ENCODE measurements at regions not wholly inside any gene's neighbourhood (a gene's known extent, or its start where the extent isn't known, plus 50 kb on each side); places are given as distances from the start of the nearest gene placed in this dataset.

DNA sequence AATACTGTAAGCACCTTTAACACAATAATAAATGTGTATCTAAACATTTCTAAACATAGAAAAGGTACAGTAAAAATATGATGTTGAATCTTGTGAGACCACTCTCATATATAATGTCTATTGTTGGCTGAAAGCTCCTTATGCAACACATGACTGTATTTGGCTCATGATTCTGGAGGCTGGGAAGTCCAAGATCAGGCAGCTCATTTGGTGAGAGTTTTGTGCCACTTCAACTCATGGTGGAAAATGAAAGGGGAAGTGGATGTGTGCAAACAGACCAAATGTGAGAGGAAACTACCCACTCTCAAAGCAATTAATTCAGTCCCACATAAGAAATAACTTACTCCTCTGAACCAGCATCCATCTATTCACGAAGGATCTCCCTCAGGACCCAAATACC is 257.7 kb upstream of the OPRM1 start:
- Histone ChIP-seq H3K14ac (replicated peaks; ENCODE audit: low read depth, low read length) (no peak overlapping the region), H3K27ac (ENCODE audit: insufficient read depth, low read length) (no peak overlapping the region), H4K5ac (ENCODE audit: low read depth, low read length) (no peak overlapping the region), H3K9me1 (ENCODE audit: insufficient read depth, low read length) (no peaks in the 10 kb centered on the region), H2BK15ac (ENCODE audit: low read depth, low read length) (no peak overlapping the region), H2AK9ac (replicated peaks; ENCODE audit: low read depth, low read length, poor library complexity) (no peak overlapping the region), H2AFZ (replicated peaks; ENCODE audit: low read length, poor library complexity) (no peak overlapping the region), H4K8ac (ENCODE audit: low read depth in 2 of 2, low read length in 2 of 2) (no peak overlapping the region), H3K27me3 (ENCODE audit: control insufficient read depth, insufficient read depth, low read length) (no peaks in the 10 kb centered on the region), H3K18ac (ENCODE audit: low read depth, low read length) (no peak overlapping the region), H3K4me2 (ENCODE audit: low read depth, low read length) (no peak overlapping the region), H3K4me1 (ENCODE audit: control insufficient read depth, insufficient read depth, low read length) (no peaks in the 10 kb centered on the region), H3K4ac (ENCODE audit: low read depth, low read length) (no peak overlapping the region), H4K91ac (ENCODE audit: insufficient read depth, low read depth, low read length) (no peak overlapping the region), H3K9me3 (ENCODE audit: control insufficient read depth, insufficient read depth, low read length) (peaks cover 5% of the 10 kb centered on the region; the same call in 1 of the 2 replicates), H3K23ac (ENCODE audit: low read depth, low read length) (no peak overlapping the region), H4K20me1 (ENCODE audit: insufficient read depth, low read length) (no peaks in the 10 kb centered on the region), H2BK5ac (ENCODE audit: low read depth, low read length, poor library complexity, severe bottlenecking) (no peak overlapping the region), H3K9ac (ENCODE audit: low read depth, low read length) (no peak overlapping the region), H2BK20ac (ENCODE audit: low read depth, low read length) (no peak overlapping the region), H3K56ac (ENCODE audit: extremely low read depth, insufficient read depth, low read length) (no peak overlapping the region), H3K36me3 (ENCODE audit: control insufficient read depth, insufficient read depth, low read length) (no peaks in the 10 kb centered on the region), H2BK120ac (ENCODE audit: low read depth, low read length) (no peak overlapping the region), H3K4me3 (ENCODE audit: insufficient read depth, low read depth, low read length) (no peak overlapping the region), H3K79me1 (ENCODE audit: low read depth in 1 of 2, low read length in 2 of 2) (no peaks in the 10 kb centered on the region), H2AK5ac (ENCODE audit: low read depth, low read length) (no peak overlapping the region)
- POLR2A ChIA-PET (ENCODE audit: unreplicated experiment), result no interaction called here
- ATAC-seq (ENCODE audit: low read depth) (no peak), DNase-seq (no peak)
- CTCF ChIA-PET, result no interaction called here
- TF ChIP-seq CTCF (conservative IDR thresholded peaks at IDR 0.05; ENCODE audit: low read depth, low read length), result no peak
- TF ChIP-seq, protein P1, sequence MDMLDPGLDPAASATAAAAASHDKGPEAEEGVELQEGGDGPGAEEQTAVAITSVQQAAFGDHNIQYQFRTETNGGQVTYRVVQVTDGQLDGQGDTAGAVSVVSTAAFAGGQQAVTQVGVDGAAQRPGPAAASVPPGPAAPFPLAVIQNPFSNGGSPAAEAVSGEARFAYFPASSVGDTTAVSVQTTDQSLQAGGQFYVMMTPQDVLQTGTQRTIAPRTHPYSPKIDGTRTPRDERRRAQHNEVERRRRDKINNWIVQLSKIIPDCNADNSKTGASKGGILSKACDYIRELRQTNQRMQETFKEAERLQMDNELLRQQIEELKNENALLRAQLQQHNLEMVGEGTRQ (IDR thresholded peaks at IDR 0.05; ENCODE audit: low read depth, low read length), result no peak
- TF ChIP-seq, protein P2, sequence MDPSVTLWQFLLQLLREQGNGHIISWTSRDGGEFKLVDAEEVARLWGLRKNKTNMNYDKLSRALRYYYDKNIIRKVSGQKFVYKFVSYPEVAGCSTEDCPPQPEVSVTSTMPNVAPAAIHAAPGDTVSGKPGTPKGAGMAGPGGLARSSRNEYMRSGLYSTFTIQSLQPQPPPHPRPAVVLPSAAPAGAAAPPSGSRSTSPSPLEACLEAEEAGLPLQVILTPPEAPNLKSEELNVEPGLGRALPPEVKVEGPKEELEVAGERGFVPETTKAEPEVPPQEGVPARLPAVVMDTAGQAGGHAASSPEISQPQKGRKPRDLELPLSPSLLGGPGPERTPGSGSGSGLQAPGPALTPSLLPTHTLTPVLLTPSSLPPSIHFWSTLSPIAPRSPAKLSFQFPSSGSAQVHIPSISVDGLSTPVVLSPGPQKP (IDR thresholded peaks at IDR 0.05; ENCODE audit: borderline replicate concordance, low read depth, low read length), result no peak
- TF ChIP-seq RCOR1 (IDR thresholded peaks at IDR 0.05; ENCODE audit: insufficient replicate concordance, low read length), result no peak
- TF ChIP-seq RAD21 (IDR thresholded peaks at IDR 0.05; ENCODE audit: low read length), result no peak
- TF ChIP-seq SMC3 (IDR thresholded peaks at IDR 0.05; ENCODE audit: low read depth, low read length), result no peak
- no peak for TF ChIP-seq POLR2A (IDR thresholded peaks at IDR 0.05; ENCODE audit: low read depth, low read length)
- no peak for TF ChIP-seq BHLHE40 (IDR thresholded peaks at IDR 0.05; ENCODE audit: low read depth, low read length)
- no peak for TF ChIP-seq MAZ (IDR thresholded peaks at IDR 0.05; ENCODE audit: borderline replicate concordance, low read depth, low read length)
- no peak for TF ChIP-seq CHD1 (IDR thresholded peaks at IDR 0.05; ENCODE audit: low read depth, low read length)
- TF ChIP-seq MXI1 (IDR thresholded peaks at IDR 0.05; ENCODE audit: borderline replicate concordance, low read depth, low read length), result no peak
- no peak for TF ChIP-seq CEBPB (IDR thresholded peaks at IDR 0.05; ENCODE audit: low read depth, low read length)
- no CpG with 5 or more reads among the region's 1 CpG for WGBS, 2 experiments (ENCODE audit: extremely low coverage in 2 of 2, insufficient read length in 1 of 2)
- BruUV-seq (replicated peaks), result no TSS peak
- in situ Hi-C loops (cut with MboI; ENCODE audit: low sequenced_read_pairs), result no loop called here
- intact Hi-C loops (cut with micrococcal nuclease), result no loop called here
- dilution Hi-C loops (cut with HindIII; ENCODE audit: low sequenced_read_pairs, unreplicated experiment), result no loop called here
